ENCODE measurements at regions not wholly inside any gene's neighbourhood (a gene's known extent, or its start where the extent isn't known, plus 50 kb on each side); places are given as distances from the start of the nearest gene placed in this dataset.

DNA sequence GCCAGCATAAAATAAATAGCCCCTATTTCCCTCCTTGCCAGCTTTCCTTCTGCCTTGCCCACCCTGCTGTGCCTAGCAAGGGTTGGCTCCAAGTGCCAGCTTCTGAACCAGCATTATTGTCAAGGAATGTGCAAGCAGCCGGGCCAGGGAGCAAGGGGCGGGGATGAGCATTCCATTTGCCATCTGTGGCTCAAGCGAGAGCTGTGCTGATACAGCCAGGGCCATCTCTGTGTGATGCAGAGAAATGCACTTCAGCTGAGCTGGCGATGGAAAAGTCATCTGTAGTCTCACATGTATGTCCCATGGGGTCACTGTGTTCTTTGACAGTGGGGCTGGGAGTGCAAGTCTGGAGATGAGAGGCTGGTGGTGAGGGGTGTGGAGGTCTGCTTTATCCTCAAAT lies 137.3 kb downstream of the SUDS3 start:
- FAIRE-seq, result no peak
- no peak for TF ChIP-seq POLR2AphosphoS5 (IDR thresholded peaks at IDR 0.05; ENCODE audit: low read depth, low read length)

DNA sequence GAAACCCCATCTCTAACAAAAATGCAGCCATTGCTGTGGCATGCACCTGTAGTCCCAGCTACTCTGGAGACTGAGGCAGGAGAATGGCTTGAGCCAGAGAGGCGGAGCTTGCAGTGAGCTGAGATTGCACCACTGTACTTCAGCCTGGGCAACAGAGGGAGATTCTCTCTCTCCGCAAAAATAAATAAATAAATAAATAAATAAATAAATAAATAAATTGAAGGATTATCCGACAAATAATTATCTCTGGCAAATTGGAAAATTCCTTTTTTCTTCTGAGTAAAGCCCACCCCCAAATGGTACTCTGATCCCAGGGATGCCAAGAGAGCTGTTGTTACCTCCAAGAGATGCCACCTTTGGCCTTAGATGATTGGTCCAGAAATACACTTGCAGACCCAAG lies 137.9 kb downstream of the SUDS3 start:
- DNase-seq (ENCODE audit: insufficient read length) (no peak), FAIRE-seq (no peak)
- TF ChIP-seq POLR2A (IDR thresholded peaks at IDR 0.05; ENCODE audit: low read depth, low read length) (no peak), POLR2AphosphoS5 (IDR thresholded peaks at IDR 0.05; ENCODE audit: low read depth, low read length) (no peak), TAF1 (IDR thresholded peaks at IDR 0.05; ENCODE audit: borderline replicate concordance, low read depth, low read length) (no peak)

More for the DNA sequence above, 137.3 kb downstream of the SUDS3 start:
- no peak for DNase-seq (ENCODE audit: insufficient read length)

DNA sequence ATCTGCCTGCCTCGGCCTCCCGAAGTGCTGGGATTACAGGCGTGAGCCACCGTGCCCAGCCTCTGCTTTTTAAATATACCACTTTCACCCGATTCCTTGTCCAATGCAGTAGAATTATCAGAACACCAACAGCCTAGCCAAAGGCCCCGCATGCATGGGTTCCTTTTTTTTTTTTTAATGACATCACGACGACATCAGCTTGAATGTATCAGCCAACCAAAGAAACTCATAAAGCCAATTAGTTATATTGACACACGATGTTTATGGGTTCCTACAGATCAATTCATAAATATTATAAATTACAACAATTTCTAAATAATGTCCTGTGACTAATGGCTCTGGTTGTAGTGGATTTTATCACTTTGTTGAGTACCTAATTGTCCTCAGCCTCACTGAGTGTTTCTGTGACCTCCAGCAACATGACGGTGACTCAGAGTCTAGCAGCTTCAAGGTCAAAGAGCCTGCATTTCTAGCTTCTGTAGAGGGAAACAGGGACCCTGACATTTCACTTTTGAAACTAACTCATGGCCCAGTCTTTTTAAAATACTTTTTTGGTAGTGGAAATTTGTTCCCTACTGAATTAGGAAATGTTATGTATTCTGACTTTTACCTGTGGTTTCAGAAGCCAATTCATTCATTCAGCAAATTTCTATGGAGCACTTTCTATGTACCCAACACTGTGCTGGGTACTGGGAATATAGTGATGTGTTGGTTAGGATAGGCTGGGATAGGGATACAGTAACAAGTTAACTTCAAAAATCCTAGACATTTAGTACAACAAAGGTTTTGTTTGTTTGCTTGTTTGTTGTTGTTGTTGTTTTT lies 144.1 kb downstream of the SUDS3 start:
- no peak for DNase-seq (ENCODE audit: insufficient read length)
- FAIRE-seq, result no peak
- TF ChIP-seq POLR2A (IDR thresholded peaks at IDR 0.05; ENCODE audit: low read depth, low read length) (no peak), TAF1 (IDR thresholded peaks at IDR 0.05; ENCODE audit: borderline replicate concordance, low read depth, low read length) (no peak), POLR2AphosphoS5 (IDR thresholded peaks at IDR 0.05; ENCODE audit: low read depth, low read length) (no peak)

DNA sequence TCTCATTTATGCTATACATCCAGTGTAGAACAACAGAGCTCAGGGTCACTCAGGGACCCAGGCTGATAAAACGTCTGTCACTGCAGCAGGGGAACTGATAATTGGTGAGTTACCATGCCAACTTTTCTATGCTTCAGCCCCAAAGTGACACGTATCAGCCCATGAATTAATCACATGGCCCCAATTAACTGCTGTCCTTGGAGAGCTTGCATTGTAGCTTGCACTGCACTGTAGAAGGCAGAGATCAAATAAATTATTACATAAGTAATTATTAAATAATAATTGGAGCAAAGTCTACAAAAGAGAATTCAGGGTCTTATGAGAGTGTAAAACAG lies 144.6 kb downstream of the SUDS3 start:
- FAIRE-seq, result no peak
- no peak for TF ChIP-seq POLR2A (IDR thresholded peaks at IDR 0.05; ENCODE audit: low read depth, low read length)
- TF ChIP-seq TAF1 (IDR thresholded peaks at IDR 0.05; ENCODE audit: borderline replicate concordance, low read depth, low read length), result no peak
- no peak for TF ChIP-seq POLR2AphosphoS5 (IDR thresholded peaks at IDR 0.05; ENCODE audit: low read depth, low read length)
- DNase-seq (ENCODE audit: insufficient read length), result no peak

DNA sequence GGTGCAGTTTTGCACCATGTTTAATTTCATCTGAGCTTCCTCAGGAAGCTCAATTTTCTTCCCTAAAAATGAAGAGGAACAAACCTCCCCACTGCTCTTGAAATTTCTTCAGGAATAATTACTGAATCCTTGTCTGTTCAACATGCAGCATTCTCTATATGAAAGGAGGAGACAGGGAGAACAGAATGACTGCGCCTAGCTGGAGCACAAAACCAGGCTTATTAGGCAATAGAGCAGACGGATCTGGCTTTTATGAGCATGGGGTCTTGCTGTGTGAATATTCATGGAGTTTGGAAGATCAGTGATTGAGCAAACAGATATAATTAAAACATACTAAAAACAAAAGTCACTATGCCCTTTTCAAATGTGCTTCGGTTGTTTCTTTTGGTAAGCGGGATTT lies 148.1 kb downstream of the SUDS3 start:
- FAIRE-seq (no peak), DNase-seq (ENCODE audit: insufficient read length) (no peak)
- no peak for TF ChIP-seq POLR2A (IDR thresholded peaks at IDR 0.05; ENCODE audit: low read depth, low read length)
- TF ChIP-seq POLR2AphosphoS5 (IDR thresholded peaks at IDR 0.05; ENCODE audit: low read depth, low read length), result no peak
- TF ChIP-seq TAF1 (IDR thresholded peaks at IDR 0.05; ENCODE audit: borderline replicate concordance, low read depth, low read length), result no peak

DNA sequence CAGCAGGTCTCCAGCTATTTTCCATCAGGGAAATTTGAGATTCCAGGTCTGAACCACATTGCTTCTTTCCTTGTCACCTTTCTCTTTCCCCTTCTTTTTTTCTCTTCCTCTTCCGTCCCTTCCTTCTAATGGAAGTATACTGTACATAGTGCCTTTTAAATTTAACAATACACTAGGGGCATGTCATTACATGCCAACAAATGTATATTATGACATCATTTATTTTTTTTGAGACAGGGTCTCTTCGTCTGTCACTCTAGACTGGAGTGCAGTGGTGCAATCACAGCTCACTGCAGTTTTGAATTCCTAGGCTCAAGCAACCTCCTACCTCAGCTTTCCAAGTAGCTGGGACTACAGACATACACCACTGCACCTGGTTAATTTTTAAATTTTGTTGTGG lies 148.9 kb downstream of the SUDS3 start:
- DNase-seq (ENCODE audit: insufficient read length) (no peak), FAIRE-seq (no peak)
- TF ChIP-seq POLR2A (IDR thresholded peaks at IDR 0.05; ENCODE audit: low read depth, low read length), result no peak
- TF ChIP-seq POLR2AphosphoS5 (IDR thresholded peaks at IDR 0.05; ENCODE audit: low read depth, low read length), result no peak
- TF ChIP-seq TAF1 (IDR thresholded peaks at IDR 0.05; ENCODE audit: borderline replicate concordance, low read depth, low read length), result no peak

DNA sequence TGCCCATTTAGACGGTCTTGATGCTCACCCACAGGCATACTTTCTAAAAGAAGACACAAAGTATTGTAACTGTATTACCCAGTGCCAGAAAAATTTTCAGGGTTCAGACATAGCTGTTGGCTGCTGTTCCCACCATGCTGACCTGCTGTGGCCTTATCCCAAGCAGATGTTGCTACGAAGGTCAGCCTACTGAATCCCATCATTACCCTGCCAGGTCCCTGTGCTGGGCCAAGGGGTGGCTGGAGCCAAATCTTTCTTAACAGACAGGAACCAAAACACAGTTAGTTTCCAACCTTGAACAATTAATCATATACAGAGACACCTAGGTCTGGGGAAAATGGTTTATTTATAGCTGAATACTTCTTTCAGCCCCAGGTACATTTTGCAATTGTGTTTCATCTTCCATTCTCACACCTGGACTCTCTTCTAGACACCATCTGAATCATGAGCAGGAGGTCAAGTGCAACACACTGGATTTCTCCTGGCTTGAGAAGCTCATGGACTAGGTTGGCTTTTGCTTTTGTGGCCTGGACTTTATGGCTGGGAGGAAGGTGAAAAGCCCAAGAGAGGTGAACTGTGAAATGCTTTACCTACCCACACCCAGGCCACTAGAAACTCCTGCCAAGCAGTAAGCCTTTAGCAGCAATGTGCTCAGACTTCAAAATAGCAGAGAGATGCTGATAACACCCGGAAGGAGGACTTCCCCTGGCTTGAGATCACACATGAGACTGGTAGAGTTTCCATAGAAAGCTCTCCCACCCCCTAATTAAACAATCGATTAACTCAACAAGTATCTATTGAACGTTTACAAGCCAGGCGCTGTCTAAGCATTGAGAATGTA lies 150.1 kb downstream of the SUDS3 start:
- TF ChIP-seq TAF1 (IDR thresholded peaks at IDR 0.05; ENCODE audit: borderline replicate concordance, low read depth, low read length), result no peak
- no peak for TF ChIP-seq POLR2AphosphoS5 (IDR thresholded peaks at IDR 0.05; ENCODE audit: low read depth, low read length)
- TF ChIP-seq POLR2A (IDR thresholded peaks at IDR 0.05; ENCODE audit: low read depth, low read length), result no peak
- FAIRE-seq (no peak), DNase-seq (ENCODE audit: insufficient read length) (no peak)

DNA sequence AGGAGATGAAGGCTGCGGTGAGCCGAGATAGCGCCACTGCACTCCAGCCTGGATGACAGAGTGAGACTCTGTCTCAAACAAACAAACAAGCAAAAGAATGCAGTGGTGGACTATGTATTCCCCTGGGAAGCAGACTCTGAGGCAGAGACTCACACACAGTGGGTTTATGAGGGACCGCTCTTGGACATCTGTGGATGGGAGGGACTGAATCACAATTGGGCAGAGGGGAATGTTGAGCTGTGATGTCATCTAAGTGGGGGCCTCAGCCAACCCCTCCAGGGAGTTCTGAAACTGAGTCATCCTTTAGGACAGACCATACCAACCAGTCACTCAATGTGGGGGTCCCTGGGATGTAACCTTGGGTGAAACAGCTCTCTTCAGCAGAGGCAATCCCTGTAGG lies 151.0 kb downstream of the SUDS3 start:
- DNase-seq (ENCODE audit: insufficient read length) (no peak), FAIRE-seq (no peak)
- TF ChIP-seq POLR2A (IDR thresholded peaks at IDR 0.05; ENCODE audit: low read depth, low read length) (no peak), TAF1 (IDR thresholded peaks at IDR 0.05; ENCODE audit: borderline replicate concordance, low read depth, low read length) (no peak), POLR2AphosphoS5 (IDR thresholded peaks at IDR 0.05; ENCODE audit: low read depth, low read length) (no peak)

DNA sequence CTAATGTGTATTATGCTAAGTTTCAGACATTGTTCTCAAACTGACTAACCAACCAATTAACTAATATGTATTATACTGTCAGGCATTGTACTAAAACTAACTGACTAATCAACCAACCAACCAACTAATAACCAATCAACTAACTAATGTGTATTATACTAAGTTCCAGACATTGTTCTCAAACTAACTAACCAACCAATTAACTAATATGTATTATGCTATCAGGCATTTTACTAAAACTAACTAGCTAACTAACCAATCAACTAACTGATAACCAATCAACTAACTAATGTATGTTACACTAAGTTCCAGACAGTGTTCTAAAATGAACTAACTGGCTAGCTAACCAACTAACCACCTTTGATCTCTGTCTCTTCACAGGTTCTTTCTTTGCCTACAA lies 152.3 kb downstream of the SUDS3 start:
- FAIRE-seq (no peak), DNase-seq (ENCODE audit: insufficient read length) (no peak)
- TF ChIP-seq POLR2AphosphoS5 (IDR thresholded peaks at IDR 0.05; ENCODE audit: low read depth, low read length) (no peak), TAF1 (IDR thresholded peaks at IDR 0.05; ENCODE audit: borderline replicate concordance, low read depth, low read length) (no peak), POLR2A (IDR thresholded peaks at IDR 0.05; ENCODE audit: low read depth, low read length) (no peak)

DNA sequence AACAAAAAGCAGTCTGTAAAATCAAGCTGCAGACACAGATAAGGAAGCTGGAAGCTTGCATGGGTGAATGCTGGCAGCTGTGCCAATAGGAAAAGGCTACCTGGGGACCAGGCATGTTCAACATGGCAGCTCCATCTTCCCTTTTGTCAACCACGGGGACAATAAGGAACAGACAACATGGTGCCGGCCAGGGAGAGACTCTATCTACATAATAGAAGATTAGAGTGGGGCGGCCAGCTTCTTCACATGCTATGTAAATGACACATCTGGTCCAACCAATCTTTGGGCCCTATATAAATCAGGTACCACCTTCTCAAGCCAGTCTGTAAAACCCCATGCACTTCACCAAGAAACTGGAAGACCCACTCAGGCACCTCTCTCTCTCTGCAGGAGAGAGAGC lies 157.6 kb downstream of the SUDS3 start:
- DNase-seq (ENCODE audit: insufficient read length) (no peak), FAIRE-seq (no peak)
- TF ChIP-seq POLR2A (IDR thresholded peaks at IDR 0.05; ENCODE audit: low read depth, low read length) (no peak), TAF1 (IDR thresholded peaks at IDR 0.05; ENCODE audit: borderline replicate concordance, low read depth, low read length) (no peak), POLR2AphosphoS5 (IDR thresholded peaks at IDR 0.05; ENCODE audit: low read depth, low read length) (no peak)

DNA sequence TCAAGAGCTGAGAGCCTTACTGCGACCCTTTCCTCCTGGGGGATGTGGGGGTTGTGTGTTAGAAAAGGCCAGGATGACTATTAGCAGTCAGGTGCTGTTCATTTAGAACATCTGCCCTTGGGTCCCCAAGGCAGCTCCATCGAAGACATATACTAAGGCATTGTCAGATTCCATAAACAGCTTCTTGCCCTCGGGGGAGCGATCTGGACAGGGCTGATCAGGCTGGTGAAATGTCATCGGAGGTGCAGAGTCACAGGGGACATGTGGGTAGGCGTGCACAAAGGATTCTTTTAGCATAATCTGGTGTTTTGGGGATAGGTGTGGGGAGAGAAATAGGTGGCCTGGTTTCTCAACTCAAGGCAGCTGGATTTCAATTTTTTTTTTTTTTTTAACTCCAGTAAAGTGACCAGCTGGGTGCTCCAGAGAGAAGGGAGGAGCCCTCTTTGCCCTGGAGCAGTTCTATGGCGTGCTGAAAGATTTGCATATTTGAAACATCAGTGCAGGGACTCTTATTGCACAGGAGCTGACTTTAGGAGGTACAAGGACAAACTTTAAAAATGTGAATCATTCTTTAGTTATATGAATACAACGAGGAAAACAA lies 160.1 kb downstream of the SUDS3 start:
- TF ChIP-seq POLR2AphosphoS5 (IDR thresholded peaks at IDR 0.05; ENCODE audit: low read depth, low read length) (no peak), TAF1 (IDR thresholded peaks at IDR 0.05; ENCODE audit: borderline replicate concordance, low read depth, low read length) (no peak), POLR2A (IDR thresholded peaks at IDR 0.05; ENCODE audit: low read depth, low read length) (no peak)
- DNase-seq (ENCODE audit: insufficient read length) (no peak), FAIRE-seq (no peak)

Data from GM12892 (cell line).